ENCODE measurements at regions not wholly inside any gene's neighbourhood (a gene's known extent, or its start where the extent isn't known, plus 50 kb on each side); places are given as distances from the start of the nearest gene placed in this dataset.

- DNase-seq, result no peak
These were observed 176.9 kb upstream of the GGTLC1 start for GRCh38 chr20:24165301-24166122.

GRCh38 chr20:24164360-24164759 lies 175.8 kb upstream of the GGTLC1 start:
- no peak for DNase-seq

GRCh38 chr20:24163506-24163905 lies 174.9 kb upstream of the GGTLC1 start:
- DNase-seq, result no peak

- peak; percentile 69 for DNase-seq
These were observed 172.1 kb upstream of the GGTLC1 start for GRCh38 chr20:24160563-24161281.

- DNase-seq, result no peak
These were observed 169.7 kb upstream of the GGTLC1 start for GRCh38 chr20:24158281-24158680.

- DNase-seq, result peak; percentile 67
These were observed 168.6 kb upstream of the GGTLC1 start for GRCh38 chr20:24157213-24157612.

- DNase-seq, result no peak
These were observed 164.8 kb upstream of the GGTLC1 start for GRCh38 chr20:24153101-24154040.

GRCh38 chr20:24151621-24152294 lies 163.2 kb upstream of the GGTLC1 start:
- no peak for DNase-seq

GRCh38 chr20:24150406-24150805 lies 161.8 kb upstream of the GGTLC1 start:
- DNase-seq, result no peak

GRCh38 chr20:24149881-24150307 lies 161.3 kb upstream of the GGTLC1 start:
- no peak for DNase-seq

- no peak for DNase-seq
These were observed 160.6 kb upstream of the GGTLC1 start for GRCh38 chr20:24149175-24149574.

GRCh38 chr20:24148372-24148771 lies 159.8 kb upstream of the GGTLC1 start:
- peak; percentile 99 for DNase-seq

GRCh38 chr20:24147961-24148360 lies 159.4 kb upstream of the GGTLC1 start:
- no peak for DNase-seq

GRCh38 chr20:24147479-24147878 lies 158.9 kb upstream of the GGTLC1 start:
- no peak for DNase-seq

GRCh38 chr20:24146231-24146634 lies 157.7 kb upstream of the GGTLC1 start:
- DNase-seq, result no peak

- DNase-seq, result peak; percentile 15
These were observed 155.8 kb upstream of the GGTLC1 start for GRCh38 chr20:24144371-24144770.

- DNase-seq, result no peak
These were observed 152.5 kb upstream of the GGTLC1 start for GRCh38 chr20:24141111-24141510.

GRCh38 chr20:24139846-24140245 lies 151.3 kb upstream of the GGTLC1 start:
- no peak for DNase-seq

- no peak for DNase-seq
These were observed 150.4 kb upstream of the GGTLC1 start for GRCh38 chr20:24138951-24139350.

- no peak for DNase-seq
These were observed 149.7 kb upstream of the GGTLC1 start for GRCh38 chr20:24138196-24138857.

- peak; percentile 48 for DNase-seq
These were observed 148.2 kb upstream of the GGTLC1 start for GRCh38 chr20:24136659-24137246.

GRCh38 chr20:24135781-24136180 lies 147.2 kb upstream of the GGTLC1 start:
- DNase-seq, result no peak

Data from MV-4-11 (cell line).